HCT116 (cell line): ENCODE measurements at regions not wholly inside any gene's neighbourhood (a gene's known extent, or its start where the extent isn't known, plus 50 kb on each side); places are given as distances from the start of the nearest gene placed in this dataset.

Source experiments
- ATAC-seq: fragments of 200-7000 bp; cut with Tn5 transposase; 2 replicates; pipeline ENCODE4 v1.9.1; 2020; ENCODE audit warnings: mild to moderate bottlenecking, moderate library complexity
- BruUV-seq: library from RNA; stranded (reverse); fragments of 400-500 nt; replicated peaks from 2 replicates; lab custom pipeline; 2021; lab: Mats Ljungman, UMichigan
- CTCF ChIA-PET: fragments of 300-600 bp; sonication (Branson Sonifier 250); formaldehyde crosslinking; loops from one replicate; lab custom pipeline; 2021; ENCODE audit warnings: antibody characterized with exemption; lab: Charles Lee
- POLR2A ChIA-PET: fragments of 300-600, 350-600 bp; sonication (Branson Sonifier 250); formaldehyde crosslinking; loops from one replicate; lab custom pipeline; 2021; ENCODE audit warnings: antibody characterized with exemption; lab: Charles Lee
- RAD21 ChIA-PET, 2 experiments: fragments of 300-600 bp; sonication (Branson Sonifier 250); formaldehyde crosslinking; loops; one replicate each; lab custom pipeline; 2023; ENCODE audit warnings: low total read pairs in 2 of 2; ENCODE audit not compliant: uncharacterized antibody in 2 of 2, unreplicated experiment in 2 of 2, low non-redundant PET in 1 of 2; lab: Charles Lee
- DNase-seq: peaks from one replicate; pipeline ENCODE4 v3.0.0-alpha.2; 2010; ENCODE audit warnings: low read depth, low spot score
- H2AFZ ChIP-seq: fragments of 200-600 bp; shearing (Covaris generic), sonication (generic); 2 replicates; pipeline ENCODE4 v1.6.1; 2017; ENCODE audit warnings: low read depth, mixed run types, mixed read lengths, antibody characterized with exemption, low read length; ENCODE audit not compliant: poor library complexity, severe bottlenecking
- H3K27ac ChIP-seq: 2 replicates; pipeline ENCODE4 v1.5.1; 2012; ENCODE audit warnings: low read depth, low read length
- H3K27me3 ChIP-seq: fragments of 200-600 bp; sonication (generic); 2 replicates; pipeline ENCODE4 v1.6.1; 2016; ENCODE audit warnings: mixed run types, low read length, mixed read lengths; ENCODE audit not compliant: insufficient read depth
- H3K36me3 ChIP-seq, 2 experiments: fragments of 200-500 bp in 1 of 2; fragments of 200-600 bp in 1 of 2; sonication (Bioruptor generic) in 1 of 2; sonication (generic) in 1 of 2; 2 replicates each; pipeline versions ENCODE4 v1.5.1 to v1.6.1; 2014 to 2016; ENCODE audit warnings: low read length in 2 of 2, inconsistent platforms in 1 of 2, mixed read lengths in 1 of 2, mixed run types in 1 of 2; ENCODE audit not compliant: insufficient read depth in 2 of 2, control insufficient read depth in 1 of 2
- H3K4me1 ChIP-seq, 2 experiments: fragments of 200-600 bp in 1 of 2; sonication (generic) in 1 of 2; 2 replicates each; pipeline versions ENCODE4 v1.5.1 to v1.6.1; 2012 to 2017; ENCODE audit warnings: low read length in 2 of 2, inconsistent platforms in 1 of 2, mild to moderate bottlenecking in 1 of 2, mixed read lengths in 1 of 2, mixed run types in 1 of 2, moderate library complexity in 1 of 2; ENCODE audit not compliant: insufficient read depth in 2 of 2, control insufficient read depth in 1 of 2
- H3K4me2 ChIP-seq: fragments of 200-600 bp; sonication (generic); 2 replicates; pipeline ENCODE4 v1.6.1; 2017; ENCODE audit warnings: mixed run types, low read length, mixed read lengths
- H3K4me3 ChIP-seq, 2 experiments: fragments of 200-600 bp in 1 of 2; sonication (generic) in 1 of 2; replicated peaks in 1 of 2; 2 replicates each; pipeline ENCODE4 v1.5.1; 2011 to 2016; ENCODE audit warnings: low read length in 2 of 2, control low read depth in 1 of 2, low read depth in 1 of 2, mild to moderate bottlenecking in 1 of 2, mixed read lengths in 1 of 2, mixed run types in 1 of 2
- H3K79me2 ChIP-seq: fragments of 200-600 bp; sonication (generic); 2 replicates; pipeline ENCODE4 v1.6.1; 2017; ENCODE audit warnings: mild to moderate bottlenecking, mixed run types, low read length, moderate library complexity, mixed read lengths; ENCODE audit not compliant: insufficient read depth
- H3K9ac ChIP-seq: fragments of 200-600 bp; sonication (generic); 2 replicates; pipeline ENCODE4 v1.6.1; 2016; ENCODE audit warnings: low read length, mixed read lengths
- H3K9me2 ChIP-seq: fragments of 200-600 bp; sonication (generic), shearing (Covaris generic); 2 replicates; pipeline ENCODE4 v1.6.1; 2017; ENCODE audit warnings: mixed run types, mild to moderate bottlenecking, moderate library complexity; ENCODE audit not compliant: insufficient read depth
- H3K9me3 ChIP-seq, 2 experiments: fragments of 200-500 bp in 1 of 2; fragments of 200-600 bp in 1 of 2; sonication (Bioruptor generic) in 1 of 2; sonication (generic) in 1 of 2; 2 replicates each; pipeline ENCODE4 v1.6.1; 2014 to 2017; ENCODE audit warnings: low read length in 2 of 2, mixed read lengths in 2 of 2, inconsistent platforms in 1 of 2, low read depth in 1 of 2, mild to moderate bottlenecking in 1 of 2, mixed run types in 1 of 2, moderate library complexity in 1 of 2; ENCODE audit not compliant: control insufficient read depth in 1 of 2, insufficient read depth in 1 of 2
- H4K20me1 ChIP-seq: fragments of 200-600 bp; sonication (generic), shearing (Covaris generic); 2 replicates; pipeline ENCODE4 v1.6.1; 2017; ENCODE audit warnings: mixed run types, mild to moderate bottlenecking, moderate library complexity; ENCODE audit not compliant: insufficient read depth
- POLR2A ChIP-seq: IDR thresholded peaks from 2 replicates; pipeline ENCODE4 v1.7.0; 2011; ENCODE audit warnings: borderline replicate concordance; ENCODE audit not compliant: insufficient read depth, insufficient read length; ENCODE audit errors: extremely low read depth
- SRF ChIP-seq: IDR thresholded peaks from 2 replicates; pipeline ENCODE4 v1.6.1; 2012; ENCODE audit warnings: low read depth
- ZNF274 ChIP-seq: fragments of 200-500 bp; sonication (Bioruptor generic); IDR thresholded peaks from 2 replicates; pipeline ENCODE4 v1.6.1; 2014; ENCODE audit warnings: mild to moderate bottlenecking, low read depth, low read length, inconsistent platforms
- intact Hi-C: fragments of 100-400 bp; cut with micrococcal nuclease; formaldehyde crosslinking; loops from 2 replicates; pipeline ENCODE4 v1.10.0; 2022
- TF ChIP-seq, protein P1 (sequence below): IDR thresholded peaks from 2 replicates; pipeline ENCODE4 v1.6.1; 2011; ENCODE audit warnings: mild to moderate bottlenecking, low read length, moderate library complexity; ENCODE audit not compliant: insufficient replicate concordance; ENCODE audit errors: extremely low read depth
- TF ChIP-seq, protein P2 (sequence below), 3 experiments: fragments of 200-600 bp in 1 of 3; sonication (generic) in 1 of 3; IDR thresholded peaks in 2 of 3; conservative IDR thresholded peaks in 1 of 3; 2 replicates each; pipeline ENCODE4 v1.5.1; 2012 to 2017; ENCODE audit warnings: low read depth in 2 of 3, low read length in 2 of 3, antibody characterized with exemption in 1 of 3, borderline replicate concordance in 1 of 3, control low read depth in 1 of 3, mild to moderate bottlenecking in 1 of 3, mixed read lengths in 1 of 3, mixed run types in 1 of 3, moderate library complexity in 1 of 3; ENCODE audit not compliant: insufficient read depth in 1 of 3
- TF ChIP-seq, protein P3 (sequence below): IDR thresholded peaks from 2 replicates; pipeline ENCODE4 v1.6.1; 2012; ENCODE audit warnings: low read depth

DNA sequence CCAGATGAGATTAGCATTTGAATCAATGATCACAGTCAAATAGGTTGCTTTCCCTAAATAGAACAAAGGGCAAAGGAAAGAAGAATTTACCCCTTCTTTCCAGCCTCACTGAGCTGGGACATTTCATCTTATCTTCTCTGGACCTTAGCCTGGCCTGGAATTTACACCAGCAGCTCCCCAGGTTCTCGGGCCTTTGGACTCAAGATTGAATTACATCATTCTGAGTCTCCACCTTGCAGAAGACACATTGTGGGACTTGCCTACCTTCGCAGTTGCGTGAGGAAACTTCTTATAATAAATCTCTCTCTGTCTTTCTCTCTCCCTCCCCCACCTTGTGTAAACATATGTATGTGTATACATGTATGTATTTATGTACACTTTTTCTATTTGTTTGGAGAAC lies 732.4 kb downstream of the IPMK start (continued):
- TF ChIP-seq, protein P1, sequence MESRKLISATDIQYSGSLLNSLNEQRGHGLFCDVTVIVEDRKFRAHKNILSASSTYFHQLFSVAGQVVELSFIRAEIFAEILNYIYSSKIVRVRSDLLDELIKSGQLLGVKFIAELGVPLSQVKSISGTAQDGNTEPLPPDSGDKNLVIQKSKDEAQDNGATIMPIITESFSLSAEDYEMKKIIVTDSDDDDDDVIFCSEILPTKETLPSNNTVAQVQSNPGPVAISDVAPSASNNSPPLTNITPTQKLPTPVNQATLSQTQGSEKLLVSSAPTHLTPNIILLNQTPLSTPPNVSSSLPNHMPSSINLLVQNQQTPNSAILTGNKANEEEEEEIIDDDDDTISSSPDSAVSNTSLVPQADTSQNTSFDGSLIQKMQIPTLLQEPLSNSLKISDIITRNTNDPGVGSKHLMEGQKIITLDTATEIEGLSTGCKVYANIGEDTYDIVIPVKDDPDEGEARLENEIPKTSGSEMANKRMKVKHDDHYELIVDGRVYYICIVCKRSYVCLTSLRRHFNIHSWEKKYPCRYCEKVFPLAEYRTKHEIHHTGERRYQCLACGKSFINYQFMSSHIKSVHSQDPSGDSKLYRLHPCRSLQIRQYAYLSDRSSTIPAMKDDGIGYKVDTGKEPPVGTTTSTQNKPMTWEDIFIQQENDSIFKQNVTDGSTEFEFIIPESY = no peak
- TF ChIP-seq POLR2A (no peak), SRF (no peak)

DNA sequence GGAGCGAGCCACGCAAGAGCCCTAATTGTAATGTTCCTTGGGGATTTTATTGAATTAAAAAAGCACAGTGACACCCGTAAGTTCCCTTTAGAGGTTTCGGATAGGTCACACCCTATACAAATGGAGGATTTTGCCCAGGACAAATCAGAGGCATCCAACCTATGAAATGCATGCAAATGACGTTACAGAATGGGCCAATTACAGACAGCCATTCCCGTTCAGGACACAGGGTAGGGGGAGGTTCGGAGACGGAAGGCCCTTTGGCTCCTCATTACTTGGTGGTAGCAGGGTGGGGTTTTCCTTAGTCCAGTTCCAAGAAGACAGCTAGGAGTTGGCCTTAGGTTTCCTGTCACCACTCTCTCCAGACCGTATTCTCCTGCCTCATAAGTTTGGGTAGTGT lies 754.1 kb downstream of the IPMK start:
- no peaks in the 10 kb centered on the region for H3K9me2 ChIP-seq
- peaks cover under 1 to 9% of the 10 kb centered on the region in 2 experiments; a peak in 2 of 4 replicates for H3K9me3 ChIP-seq
- H4K20me1 ChIP-seq = no peaks in the 10 kb centered on the region
- no TSS peak for BruUV-seq
- no peak overlapping the region for H3K9ac ChIP-seq
- TF ChIP-seq, protein P2, sequence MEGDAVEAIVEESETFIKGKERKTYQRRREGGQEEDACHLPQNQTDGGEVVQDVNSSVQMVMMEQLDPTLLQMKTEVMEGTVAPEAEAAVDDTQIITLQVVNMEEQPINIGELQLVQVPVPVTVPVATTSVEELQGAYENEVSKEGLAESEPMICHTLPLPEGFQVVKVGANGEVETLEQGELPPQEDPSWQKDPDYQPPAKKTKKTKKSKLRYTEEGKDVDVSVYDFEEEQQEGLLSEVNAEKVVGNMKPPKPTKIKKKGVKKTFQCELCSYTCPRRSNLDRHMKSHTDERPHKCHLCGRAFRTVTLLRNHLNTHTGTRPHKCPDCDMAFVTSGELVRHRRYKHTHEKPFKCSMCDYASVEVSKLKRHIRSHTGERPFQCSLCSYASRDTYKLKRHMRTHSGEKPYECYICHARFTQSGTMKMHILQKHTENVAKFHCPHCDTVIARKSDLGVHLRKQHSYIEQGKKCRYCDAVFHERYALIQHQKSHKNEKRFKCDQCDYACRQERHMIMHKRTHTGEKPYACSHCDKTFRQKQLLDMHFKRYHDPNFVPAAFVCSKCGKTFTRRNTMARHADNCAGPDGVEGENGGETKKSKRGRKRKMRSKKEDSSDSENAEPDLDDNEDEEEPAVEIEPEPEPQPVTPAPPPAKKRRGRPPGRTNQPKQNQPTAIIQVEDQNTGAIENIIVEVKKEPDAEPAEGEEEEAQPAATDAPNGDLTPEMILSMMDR (IDR thresholded peaks at IDR 0.05 in 2 of 3, conservative IDR thresholded peaks at IDR 0.05 in 1 of 3; ENCODE audit: borderline replicate concordance in 1 of 3, insufficient read depth in 1 of 3, low read depth in 2 of 3, low read length in 2 of 3) = no peak
- TF ChIP-seq, protein P3, sequence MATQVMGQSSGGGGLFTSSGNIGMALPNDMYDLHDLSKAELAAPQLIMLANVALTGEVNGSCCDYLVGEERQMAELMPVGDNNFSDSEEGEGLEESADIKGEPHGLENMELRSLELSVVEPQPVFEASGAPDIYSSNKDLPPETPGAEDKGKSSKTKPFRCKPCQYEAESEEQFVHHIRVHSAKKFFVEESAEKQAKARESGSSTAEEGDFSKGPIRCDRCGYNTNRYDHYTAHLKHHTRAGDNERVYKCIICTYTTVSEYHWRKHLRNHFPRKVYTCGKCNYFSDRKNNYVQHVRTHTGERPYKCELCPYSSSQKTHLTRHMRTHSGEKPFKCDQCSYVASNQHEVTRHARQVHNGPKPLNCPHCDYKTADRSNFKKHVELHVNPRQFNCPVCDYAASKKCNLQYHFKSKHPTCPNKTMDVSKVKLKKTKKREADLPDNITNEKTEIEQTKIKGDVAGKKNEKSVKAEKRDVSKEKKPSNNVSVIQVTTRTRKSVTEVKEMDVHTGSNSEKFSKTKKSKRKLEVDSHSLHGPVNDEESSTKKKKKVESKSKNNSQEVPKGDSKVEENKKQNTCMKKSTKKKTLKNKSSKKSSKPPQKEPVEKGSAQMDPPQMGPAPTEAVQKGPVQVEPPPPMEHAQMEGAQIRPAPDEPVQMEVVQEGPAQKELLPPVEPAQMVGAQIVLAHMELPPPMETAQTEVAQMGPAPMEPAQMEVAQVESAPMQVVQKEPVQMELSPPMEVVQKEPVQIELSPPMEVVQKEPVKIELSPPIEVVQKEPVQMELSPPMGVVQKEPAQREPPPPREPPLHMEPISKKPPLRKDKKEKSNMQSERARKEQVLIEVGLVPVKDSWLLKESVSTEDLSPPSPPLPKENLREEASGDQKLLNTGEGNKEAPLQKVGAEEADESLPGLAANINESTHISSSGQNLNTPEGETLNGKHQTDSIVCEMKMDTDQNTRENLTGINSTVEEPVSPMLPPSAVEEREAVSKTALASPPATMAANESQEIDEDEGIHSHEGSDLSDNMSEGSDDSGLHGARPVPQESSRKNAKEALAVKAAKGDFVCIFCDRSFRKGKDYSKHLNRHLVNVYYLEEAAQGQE = no peak
- TF ChIP-seq ZNF274 = no peak
- no peaks in the 10 kb centered on the region for H3K4me1 ChIP-seq
- H3K27me3 ChIP-seq = no peaks in the 10 kb centered on the region
- H2AFZ ChIP-seq = no peak overlapping the region
- no peak overlapping the region for H3K27ac ChIP-seq
- no peaks in the 10 kb centered on the region for H3K79me2 ChIP-seq
- ATAC-seq = no peak
- H3K4me2 ChIP-seq = no peak overlapping the region
- no peak overlapping the region for H3K4me3 ChIP-seq
- no peaks in the 10 kb centered on the region for H3K36me3 ChIP-seq
- intact Hi-C loops = no loop called here
- ChIA-PET POLR2A (no interaction called here), CTCF (no interaction called here), RAD21 (no interaction called here)
- DNase-seq = no peak
